ENCODE measurements at regions not wholly inside any gene's neighbourhood (a gene's known extent, or its start where the extent isn't known, plus 50 kb on each side); places are given as distances from the start of the nearest gene placed in this dataset.

GRCh38 chr3:24764236-24764915 is 269.7 kb upstream of the THRB start (continued):
- TF ChIP-seq CHD7 (IDR thresholded peaks at IDR 0.05; ENCODE audit: low read depth, low read length) (no peak), TEAD2 (tag; IDR thresholded peaks at IDR 0.05) (no peak), ZNF133 (CRISPR knock-in tag; IDR thresholded peaks at IDR 0.05) (no peak), ATF7 (IDR thresholded peaks at IDR 0.05) (no peak), YBX1 (IDR thresholded peaks at IDR 0.05) (no peak), TOE1 (IDR thresholded peaks at IDR 0.05; ENCODE audit: borderline replicate concordance) (no peak), TOE1 (CRISPR knock-in tag; IDR thresholded peaks at IDR 0.05; ENCODE audit: borderline replicate concordance, low read depth) (no peak), RBM14 (IDR thresholded peaks at IDR 0.05; ENCODE audit: borderline replicate concordance, insufficient read depth, low read depth, low read length) (no peak), ZBTB43 (CRISPR knock-in tag; IDR thresholded peaks at IDR 0.05) (no peak)
- TF ChIP-seq, protein P1, sequence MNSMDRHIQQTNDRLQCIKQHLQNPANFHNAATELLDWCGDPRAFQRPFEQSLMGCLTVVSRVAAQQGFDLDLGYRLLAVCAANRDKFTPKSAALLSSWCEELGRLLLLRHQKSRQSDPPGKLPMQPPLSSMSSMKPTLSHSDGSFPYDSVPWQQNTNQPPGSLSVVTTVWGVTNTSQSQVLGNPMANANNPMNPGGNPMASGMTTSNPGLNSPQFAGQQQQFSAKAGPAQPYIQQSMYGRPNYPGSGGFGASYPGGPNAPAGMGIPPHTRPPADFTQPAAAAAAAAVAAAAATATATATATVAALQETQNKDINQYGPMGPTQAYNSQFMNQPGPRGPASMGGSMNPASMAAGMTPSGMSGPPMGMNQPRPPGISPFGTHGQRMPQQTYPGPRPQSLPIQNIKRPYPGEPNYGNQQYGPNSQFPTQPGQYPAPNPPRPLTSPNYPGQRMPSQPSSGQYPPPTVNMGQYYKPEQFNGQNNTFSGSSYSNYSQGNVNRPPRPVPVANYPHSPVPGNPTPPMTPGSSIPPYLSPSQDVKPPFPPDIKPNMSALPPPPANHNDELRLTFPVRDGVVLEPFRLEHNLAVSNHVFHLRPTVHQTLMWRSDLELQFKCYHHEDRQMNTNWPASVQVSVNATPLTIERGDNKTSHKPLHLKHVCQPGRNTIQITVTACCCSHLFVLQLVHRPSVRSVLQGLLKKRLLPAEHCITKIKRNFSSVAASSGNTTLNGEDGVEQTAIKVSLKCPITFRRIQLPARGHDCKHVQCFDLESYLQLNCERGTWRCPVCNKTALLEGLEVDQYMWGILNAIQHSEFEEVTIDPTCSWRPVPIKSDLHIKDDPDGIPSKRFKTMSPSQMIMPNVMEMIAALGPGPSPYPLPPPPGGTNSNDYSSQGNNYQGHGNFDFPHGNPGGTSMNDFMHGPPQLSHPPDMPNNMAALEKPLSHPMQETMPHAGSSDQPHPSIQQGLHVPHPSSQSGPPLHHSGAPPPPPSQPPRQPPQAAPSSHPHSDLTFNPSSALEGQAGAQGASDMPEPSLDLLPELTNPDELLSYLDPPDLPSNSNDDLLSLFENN (IDR thresholded peaks at IDR 0.05; ENCODE audit: low read depth in 2 of 2, low read length in 2 of 2) = no peak

Measured in K562 (cell line).